Stimulated activated CD4-positive, alpha-beta T cell treated with anti-CD3 and anti-CD28 coated beads, TNF-alpha, amount 100 ng/mL, for 48 hours (primary cell): ENCODE measurements at regions not wholly inside any gene's neighbourhood (a gene's known extent, or its start where the extent isn't known, plus 50 kb on each side); places are given as distances from the start of the nearest gene placed in this dataset.

Source experiments
- DNase-seq, 3 donors: peaks; one replicate each; pipeline ENCODE4 v3.0.0-alpha.2; 2020; ENCODE audit warnings: low read depth in 3 of 3

GRCh38 chr16:51326131-51326856 lies 175.2 kb upstream of the SALL1 start:
- DNase-seq: no peak

GRCh38 chr16:51321251-51321650 lies 170.2 kb upstream of the SALL1 start:
- DNase-seq: no peak

GRCh38 chr16:51317575-51317974 lies 166.5 kb upstream of the SALL1 start:
- DNase-seq: no peak

GRCh38 chr16:51313198-51313597 lies 162.1 kb upstream of the SALL1 start:
- no peak for DNase-seq

- no peak for DNase-seq
Measured at GRCh38 chr16:51312363-51313150, 161.5 kb upstream of the SALL1 start.

GRCh38 chr16:51310159-51310558 lies 159.1 kb upstream of the SALL1 start:
- no peak for DNase-seq

GRCh38 chr16:51306886-51307595 lies 156.0 kb upstream of the SALL1 start:
- DNase-seq: no peak

GRCh38 chr16:51306116-51306515 lies 155.0 kb upstream of the SALL1 start:
- no peak for DNase-seq

- no peak for DNase-seq
Measured at GRCh38 chr16:51305337-51305736, 154.3 kb upstream of the SALL1 start.

- DNase-seq: no peak
Measured at GRCh38 chr16:51302042-51302441, 151.0 kb upstream of the SALL1 start.

GRCh38 chr16:51298800-51299199 lies 147.7 kb upstream of the SALL1 start:
- DNase-seq: no peak

GRCh38 chr16:51290442-51291285 lies 139.6 kb upstream of the SALL1 start:
- no peak for DNase-seq

GRCh38 chr16:51289336-51289735 lies 138.3 kb upstream of the SALL1 start:
- DNase-seq: no peak

- no peak for DNase-seq
Measured at GRCh38 chr16:51287121-51287755, 136.2 kb upstream of the SALL1 start.

GRCh38 chr16:51286272-51286671 lies 135.2 kb upstream of the SALL1 start:
- no peak for DNase-seq

GRCh38 chr16:51276336-51276735 lies 125.3 kb upstream of the SALL1 start:
- DNase-seq: no peak

GRCh38 chr16:51272420-51272819 lies 121.3 kb upstream of the SALL1 start:
- DNase-seq: no peak

- no peak for DNase-seq
Measured at GRCh38 chr16:51271156-51271701, 120.2 kb upstream of the SALL1 start.

- DNase-seq: no peak
Measured at GRCh38 chr16:51268237-51268636, 117.2 kb upstream of the SALL1 start.

GRCh38 chr16:51267681-51268080 lies 116.6 kb upstream of the SALL1 start:
- no peak for DNase-seq

GRCh38 chr16:51262428-51262827 lies 111.4 kb upstream of the SALL1 start:
- DNase-seq: no peak
